B cell (primary cell): ENCODE measurements at regions not wholly inside any gene's neighbourhood (a gene's known extent, or its start where the extent isn't known, plus 50 kb on each side); places are given as distances from the start of the nearest gene placed in this dataset.

ENCODE experiments used
- ATAC-seq: fragments of 200-7000 bp; cut with Tn5 transposase; one replicate; pipeline ENCODE4 v1.10.0; 2021; ENCODE audit warnings: low read depth, mild to moderate bottlenecking, moderate number of reproducible peaks, moderate library complexity
- CTCF ChIA-PET: fragments of 350-600 bp; sonication (Branson Sonifier 250); formaldehyde crosslinking; loops from one replicate; lab custom pipeline; 2021; ENCODE audit warnings: antibody characterized with exemption, inconsistent platforms; lab: Charles Lee
- POLR2A ChIA-PET: fragments of 350-600 bp; sonication (Branson Sonifier 250); formaldehyde crosslinking; loops from one replicate; lab custom pipeline; 2021; ENCODE audit warnings: antibody characterized with exemption; lab: Charles Lee
- DNase-seq: peaks from one replicate; pipeline ENCODE4 v3.0.0; 2013
- H2AFZ ChIP-seq: 2 replicates; pipeline ENCODE4 v1.6.1; 2012; ENCODE audit warnings: mild to moderate bottlenecking, low read depth, low read length; ENCODE audit not compliant: insufficient read depth, poor library complexity, severe bottlenecking
- H3K27ac ChIP-seq, 2 donors: 1 replicate in 1 of 2; 2 replicates in 1 of 2; pipeline ENCODE4 v1.5.1; 2012 to 2013; ENCODE audit warnings: low read length in 2 of 2, mild to moderate bottlenecking in 2 of 2, moderate library complexity in 1 of 2
- H3K27me3 ChIP-seq, 4 experiments: fragments of 200-600 bp in 1 of 4; sonication (generic) in 1 of 4; replicated peaks in 1 of 4; 1 replicate in 2 of 4; 2 replicates in 2 of 4; pipeline versions ENCODE4 v1.6.1 to v1.7.0; 2013 to 2016; ENCODE audit warnings: low read length in 3 of 4, mild to moderate bottlenecking in 2 of 4, mixed read lengths in 1 of 4, moderate library complexity in 1 of 4; ENCODE audit not compliant: insufficient read depth in 4 of 4, control insufficient read depth in 3 of 4; ENCODE audit errors: control extremely low read depth in 1 of 4
- H3K36me3 ChIP-seq, 2 experiments: replicated peaks in 1 of 2; 1 replicate in 1 of 2; 2 replicates in 1 of 2; pipeline versions ENCODE4 v1.6.1 to v1.7.1; 2013; ENCODE audit warnings: low read length in 1 of 2; ENCODE audit not compliant: insufficient read depth in 2 of 2, control insufficient read depth in 1 of 2; ENCODE audit errors: control extremely low read depth in 1 of 2, extremely low read depth in 1 of 2
- H3K4me1 ChIP-seq, 2 donors: fragments of 200-600 bp in 1 of 2; sonication (generic) in 1 of 2; 1 replicate in 1 of 2; 2 replicates in 1 of 2; pipeline versions ENCODE4 v1.5.1 to v1.6.1; 2013 to 2017; ENCODE audit warnings: low read length in 2 of 2; ENCODE audit not compliant: control insufficient read depth in 2 of 2, insufficient read depth in 2 of 2
- H3K4me2 ChIP-seq: replicated peaks from 2 replicates; pipeline ENCODE3; 2012; ENCODE audit warnings: mild to moderate bottlenecking, low read depth, low read length; ENCODE audit not compliant: poor library complexity, severe bottlenecking
- H3K4me3 ChIP-seq, 5 experiments: fragments of 200-600 bp in 1 of 5; sonication (generic) in 1 of 5; 1 replicate in 3 of 5; 2 replicates in 2 of 5; pipeline versions ENCODE4 v1.5.1 to v1.7.0; 2011 to 2016; ENCODE audit warnings: low read length in 4 of 5, mild to moderate bottlenecking in 4 of 5, low read depth in 2 of 5, control low read depth in 1 of 5, moderate library complexity in 1 of 5; ENCODE audit not compliant: insufficient read depth in 1 of 5; ENCODE audit errors: control extremely low read depth in 1 of 5, extremely low read depth in 1 of 5
- H3K79me2 ChIP-seq: fragments of 200-600 bp; sonication (generic); one replicate; pipeline ENCODE4 v1.6.0; 2016; ENCODE audit warnings: low read length; ENCODE audit not compliant: control insufficient read depth, insufficient read depth
- H3K9ac ChIP-seq: fragments of 200-600 bp; sonication (generic); 2 replicates; pipeline ENCODE4 v1.6.1; 2017; ENCODE audit warnings: mild to moderate bottlenecking, low read length, moderate library complexity
- H3K9me3 ChIP-seq, 3 donors: one replicate each; pipeline versions ENCODE4 v1.6.1 to v1.7.1; 2013; ENCODE audit warnings: low read length in 2 of 3; ENCODE audit not compliant: control insufficient read depth in 2 of 3, insufficient read depth in 1 of 3; ENCODE audit errors: control extremely low read depth in 1 of 3
- H4K20me1 ChIP-seq: 2 replicates; pipeline ENCODE4 v1.6.0; 2012; ENCODE audit warnings: mild to moderate bottlenecking, low read length; ENCODE audit not compliant: insufficient read depth, control insufficient read depth, poor library complexity, severe bottlenecking
- H3K27ac Mint-ChIP-seq: one replicate; pipeline ENCODE4 v1.8.0; 2021; ENCODE audit warnings: mixed read lengths
- H3K27me3 Mint-ChIP-seq: one replicate; pipeline ENCODE4 v1.8.0; 2021; ENCODE audit warnings: mixed read lengths
- H3K4me1 Mint-ChIP-seq: one replicate; pipeline ENCODE4 v1.8.0; 2021; ENCODE audit warnings: mixed read lengths
- H3K4me3 Mint-ChIP-seq: one replicate; pipeline ENCODE4 v1.8.0; 2021; ENCODE audit warnings: mixed read lengths
- H3K9me3 Mint-ChIP-seq: one replicate; pipeline ENCODE4 v1.8.0; 2022; ENCODE audit warnings: mixed read lengths; ENCODE audit not compliant: insufficient read depth
- EZH2 ChIP-seq: IDR thresholded peaks from 2 replicates; pipeline ENCODE4 v1.6.1; 2012; ENCODE audit warnings: borderline replicate concordance, low read depth, mild to moderate bottlenecking, moderate library complexity, low read length; ENCODE audit not compliant: insufficient read depth, poor library complexity, severe bottlenecking
- WGBS: methylation state at CpG from one replicate; pipeline ENCODE4 v1.1.5; 2013; ENCODE audit warnings: missing lambda C conversion rate; ENCODE audit not compliant: insufficient coverage; 5-methylcytosine and 5-hydroxymethylcytosine counted together
- intact Hi-C: fragments of 100-400 bp; cut with micrococcal nuclease; formaldehyde crosslinking; loops from one replicate; pipeline ENCODE4 v1.10.0; 2022
- TF ChIP-seq, protein P1 (sequence below): fragments of 200-600 bp; IDR thresholded peaks from one replicate; pipeline ENCODE4 v1.8.0; 2022; ENCODE audit warnings: antibody characterized with exemption, mild to moderate bottlenecking

DNA sequence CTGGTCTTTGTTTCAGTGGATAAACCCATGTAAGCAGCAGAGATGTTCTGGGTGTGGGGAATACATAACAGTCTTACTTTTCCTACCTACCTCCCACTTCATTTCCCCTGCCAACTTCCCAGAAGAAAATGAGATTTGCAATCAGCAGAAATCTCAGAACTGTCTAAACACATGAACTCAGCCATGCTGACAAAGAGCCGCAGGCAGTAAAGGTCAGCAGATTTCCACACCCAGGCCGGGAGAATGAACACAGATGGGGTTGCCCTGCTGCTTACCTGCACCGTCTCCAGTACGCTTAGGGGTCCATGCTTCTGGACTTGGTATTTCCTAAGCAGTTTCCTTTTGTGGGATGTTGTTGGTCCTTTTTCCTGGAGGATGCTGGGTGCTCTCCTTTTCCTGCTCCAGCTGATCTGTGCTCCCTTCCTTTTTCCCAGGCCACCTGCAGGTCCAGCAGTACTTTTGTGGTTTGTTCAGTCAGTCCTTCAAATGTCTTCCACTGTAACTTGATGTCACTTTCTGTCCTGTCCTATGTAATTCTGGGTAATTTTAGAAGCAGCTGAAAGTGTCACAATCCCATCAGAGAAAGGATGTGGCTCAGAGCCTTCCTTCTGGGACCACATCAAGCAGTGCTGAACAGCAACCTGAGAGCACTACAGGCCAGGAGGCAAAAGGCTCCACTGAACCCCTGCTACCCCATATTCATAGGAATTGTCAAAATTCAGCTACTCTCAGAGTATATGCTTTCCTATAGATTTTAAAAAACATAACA is 129.0 kb downstream of the CEP57L1 start:
- no peaks in the 10 kb centered on the region for H3K27me3 Mint-ChIP-seq
- no peak for DNase-seq
- no peak overlapping the region for H3K27ac ChIP-seq
- intact Hi-C loops = no loop called here
- H3K4me3 Mint-ChIP-seq = no peak overlapping the region
- H3K79me2 ChIP-seq = no peaks in the 10 kb centered on the region
- H3K4me1 ChIP-seq = no peaks in the 10 kb centered on the region
- H3K4me1 Mint-ChIP-seq = no peaks in the 10 kb centered on the region
- WGBS = 100% methylated on average over 2 of the region's 4 CpGs
- H3K27me3 ChIP-seq = no peaks in the 10 kb centered on the region
- H3K4me3 ChIP-seq = no peak overlapping the region
- H3K9me3 ChIP-seq = peaks cover 0 to 3% (median 0%) of the 10 kb centered on the region in 3 donors
- no peak for TF ChIP-seq EZH2
- TF ChIP-seq, protein P1, sequence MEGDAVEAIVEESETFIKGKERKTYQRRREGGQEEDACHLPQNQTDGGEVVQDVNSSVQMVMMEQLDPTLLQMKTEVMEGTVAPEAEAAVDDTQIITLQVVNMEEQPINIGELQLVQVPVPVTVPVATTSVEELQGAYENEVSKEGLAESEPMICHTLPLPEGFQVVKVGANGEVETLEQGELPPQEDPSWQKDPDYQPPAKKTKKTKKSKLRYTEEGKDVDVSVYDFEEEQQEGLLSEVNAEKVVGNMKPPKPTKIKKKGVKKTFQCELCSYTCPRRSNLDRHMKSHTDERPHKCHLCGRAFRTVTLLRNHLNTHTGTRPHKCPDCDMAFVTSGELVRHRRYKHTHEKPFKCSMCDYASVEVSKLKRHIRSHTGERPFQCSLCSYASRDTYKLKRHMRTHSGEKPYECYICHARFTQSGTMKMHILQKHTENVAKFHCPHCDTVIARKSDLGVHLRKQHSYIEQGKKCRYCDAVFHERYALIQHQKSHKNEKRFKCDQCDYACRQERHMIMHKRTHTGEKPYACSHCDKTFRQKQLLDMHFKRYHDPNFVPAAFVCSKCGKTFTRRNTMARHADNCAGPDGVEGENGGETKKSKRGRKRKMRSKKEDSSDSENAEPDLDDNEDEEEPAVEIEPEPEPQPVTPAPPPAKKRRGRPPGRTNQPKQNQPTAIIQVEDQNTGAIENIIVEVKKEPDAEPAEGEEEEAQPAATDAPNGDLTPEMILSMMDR = no peak
- H3K4me2 ChIP-seq = no peak overlapping the region
- H4K20me1 ChIP-seq = no peaks in the 10 kb centered on the region
- ATAC-seq = no peak
- ChIA-PET POLR2A (no interaction called here), CTCF (no interaction called here)
- H2AFZ ChIP-seq = no peak overlapping the region
- H3K9me3 Mint-ChIP-seq = peaks cover 2% of the 10 kb centered on the region
- no peak overlapping the region for H3K9ac ChIP-seq
- no peak overlapping the region for H3K27ac Mint-ChIP-seq
- no peaks in the 10 kb centered on the region for H3K36me3 ChIP-seq

DNA sequence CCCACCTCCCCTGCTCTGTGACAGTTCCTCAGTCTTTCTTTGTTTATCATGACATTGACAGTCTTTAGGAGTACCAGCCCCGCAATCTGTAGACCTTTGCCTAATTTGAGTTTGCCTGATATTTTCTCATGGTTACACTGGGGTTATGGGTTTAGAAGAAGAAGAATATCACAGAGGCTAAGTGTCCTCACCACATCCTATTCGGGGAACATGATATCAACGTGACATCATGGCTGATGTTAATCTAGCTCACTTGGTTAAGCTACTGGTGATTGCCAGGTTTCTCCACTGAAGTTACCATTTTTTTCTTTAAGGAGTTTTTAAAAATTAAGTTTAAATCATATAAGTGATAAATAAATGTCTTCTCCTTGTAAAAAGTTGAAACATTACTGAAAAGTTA is 127.5 kb downstream of the CEP57L1 start:
- Histone ChIP-seq H3K9me3 (peaks cover 0 to 3% (median 0%) of the 10 kb centered on the region in 3 donors), H3K4me3 (no peak overlapping the region), H4K20me1 (no peaks in the 10 kb centered on the region), H3K4me2 (no peak overlapping the region), H3K79me2 (no peaks in the 10 kb centered on the region), H3K27ac (no peak overlapping the region), H3K4me1 (no peaks in the 10 kb centered on the region), H3K36me3 (no peaks in the 10 kb centered on the region), H2AFZ (no peak overlapping the region), H3K9ac (no peak overlapping the region), H3K27me3 (no peaks in the 10 kb centered on the region)
- no peak overlapping the region for H3K4me3 Mint-ChIP-seq
- peaks cover 12% of the 10 kb centered on the region for H3K27me3 Mint-ChIP-seq
- DNase-seq (no peak), ATAC-seq (no peak)
- peaks cover 2% of the 10 kb centered on the region for H3K9me3 Mint-ChIP-seq
- no peak overlapping the region for H3K27ac Mint-ChIP-seq
- no CpG with 5 or more reads among the region's 3 CpGs for WGBS
- intact Hi-C loops = no loop called here
- TF ChIP-seq, protein P1 = no peak
- no peak for TF ChIP-seq EZH2
- POLR2A ChIA-PET = no interaction called here
- CTCF ChIA-PET = no interaction called here
- H3K4me1 Mint-ChIP-seq = no peaks in the 10 kb centered on the region
